Smooth muscle cell (in vitro differentiated cells): ENCODE measurements at regions not wholly inside any gene's neighbourhood (a gene's known extent, or its start where the extent isn't known, plus 50 kb on each side); places are given as distances from the start of the nearest gene placed in this dataset.

Experiments used
- DNase-seq: peaks from one replicate; lab custom pipeline; 2025; ENCODE audit not compliant: unreplicated experiment; lab: John Stamatoyannopoulos, UW
- H2AFZ ChIP-seq: fragments of 200-600 bp; sonication (generic); 2 replicates; pipeline ENCODE4 v1.6.0; 2016; ENCODE audit warnings: antibody characterized with exemption, low read depth, mild to moderate bottlenecking
- H3F3A ChIP-seq: fragments of 200-600 bp; sonication (generic); 2 replicates; pipeline ENCODE4 v1.6.0; 2017; ENCODE audit warnings: antibody characterized with exemption, low read depth
- H3K27ac ChIP-seq: fragments of 200-600 bp; sonication (generic); 2 replicates; pipeline ENCODE4 v1.5.1; 2016; ENCODE audit warnings: low read depth, mild to moderate bottlenecking
- H3K27me3 ChIP-seq: fragments of 200-600 bp; sonication (generic); 2 replicates; pipeline ENCODE4 v1.6.1; 2016; ENCODE audit warnings: low read depth, mild to moderate bottlenecking
- H3K36me3 ChIP-seq: fragments of 200-600 bp; sonication (generic); 2 replicates; pipeline ENCODE4 v1.5.1; 2016; ENCODE audit warnings: low read depth
- H3K4me1 ChIP-seq: fragments of 200-600 bp; sonication (generic); 2 replicates; pipeline ENCODE4 v1.5.1; 2016; ENCODE audit warnings: low read depth
- H3K4me2 ChIP-seq: fragments of 200-600 bp; sonication (generic); 2 replicates; pipeline ENCODE4 v1.6.0; 2016; ENCODE audit warnings: mild to moderate bottlenecking
- H3K4me3 ChIP-seq: fragments of 200-600 bp; sonication (generic); 2 replicates; pipeline ENCODE4 v1.5.1; 2016; ENCODE audit warnings: mild to moderate bottlenecking
- H3K79me2 ChIP-seq: fragments of 200-600 bp; sonication (generic); 2 replicates; pipeline ENCODE4 v1.6.0; 2016; ENCODE audit warnings: low read depth, mild to moderate bottlenecking
- H3K9ac ChIP-seq: fragments of 200-600 bp; sonication (generic); 2 replicates; pipeline ENCODE4 v1.6.0; 2016; ENCODE audit warnings: low read depth
- H3K9me3 ChIP-seq: fragments of 200-600 bp; sonication (generic); replicated peaks from 2 replicates; pipeline ENCODE4 v1.5.1; 2016; ENCODE audit warnings: low read depth
- H4K20me1 ChIP-seq: fragments of 200-600 bp; sonication (generic); 2 replicates; pipeline ENCODE4 v1.6.0; 2016; ENCODE audit warnings: low read depth
- CTCF ChIP-seq: fragments of 200-600 bp; sonication (generic); IDR thresholded peaks from 2 replicates; pipeline ENCODE4 v1.5.1; 2017; ENCODE audit warnings: borderline replicate concordance, mild to moderate bottlenecking, antibody characterized with exemption; ENCODE audit not compliant: insufficient read depth, poor library complexity, severe bottlenecking
- WGBS: methylation state at CpG from one replicate; pipeline ENCODE4 v1.1.7; 2016; ENCODE audit warnings: low lambda C conversion rate; 5-methylcytosine and 5-hydroxymethylcytosine counted together

- Histone ChIP-seq H3F3A (no peaks in the 10 kb centered on the region), H3K4me3 (no peak overlapping the region), H3K9me3 (no peaks in the 10 kb centered on the region), H4K20me1 (no peaks in the 10 kb centered on the region), H3K27me3 (peaks cover 69% of the 10 kb centered on the region), H3K79me2 (no peaks in the 10 kb centered on the region), H3K9ac (no peak overlapping the region), H3K4me1 (peaks cover 14% of the 10 kb centered on the region), H3K36me3 (no peaks in the 10 kb centered on the region), H3K27ac (no peak overlapping the region), H3K4me2 (no peak overlapping the region), H2AFZ (no peak overlapping the region)
- WGBS, result 88% methylated on average over 4 of the region's 4 CpGs
- TF ChIP-seq CTCF, result no peak
- no peak for DNase-seq
Measured at GRCh38 chr12:107309020-107309419, 215.7 kb upstream of the CRY1 start.

GRCh38 chr12:107310621-107311020, 217.3 kb upstream of the CRY1 start:
- Histone ChIP-seq H4K20me1 (no peaks in the 10 kb centered on the region), H3K36me3 (no peaks in the 10 kb centered on the region), H3K27me3 (peaks cover 81% of the 10 kb centered on the region), H3K27ac (no peak overlapping the region), H3K9me3 (no peaks in the 10 kb centered on the region), H2AFZ (no peak overlapping the region), H3K4me3 (no peak overlapping the region), H3K9ac (no peak overlapping the region), H3K4me1 (peaks cover 12% of the 10 kb centered on the region), H3K79me2 (no peaks in the 10 kb centered on the region), H3K4me2 (no peak overlapping the region), H3F3A (no peaks in the 10 kb centered on the region)
- no peak for DNase-seq
- no peak for TF ChIP-seq CTCF
- 59% methylated on average over 4 of the region's 4 CpGs for WGBS

GRCh38 chr12:107311682-107312081, 218.3 kb upstream of the CRY1 start:
- Histone ChIP-seq H3K9me3 (no peaks in the 10 kb centered on the region), H3K27ac (no peak overlapping the region), H3F3A (no peaks in the 10 kb centered on the region), H4K20me1 (no peaks in the 10 kb centered on the region), H3K79me2 (no peaks in the 10 kb centered on the region), H3K4me2 (no peak overlapping the region), H3K36me3 (no peaks in the 10 kb centered on the region), H3K4me3 (no peak overlapping the region), H3K4me1 (peaks cover 1% of the 10 kb centered on the region), H2AFZ (no peak overlapping the region), H3K27me3 (peaks cover 81% of the 10 kb centered on the region), H3K9ac (no peak overlapping the region)
- WGBS, result 92% methylated on average over 5 of the region's 5 CpGs
- no peak for DNase-seq
- TF ChIP-seq CTCF, result no peak

GRCh38 chr12:107317751-107318555, 224.6 kb upstream of the CRY1 start:
- WGBS, result 2% methylated on average over 57 of the region's 58 CpGs

More at GRCh38 chr12:107317751-107318555, 224.6 kb upstream of the CRY1 start:
- peak overlapping the region; percentile 68 for H2AFZ ChIP-seq
- peaks cover 97% of the 10 kb centered on the region for H3K27me3 ChIP-seq
- no peaks in the 10 kb centered on the region for H3K79me2 ChIP-seq
- H4K20me1 ChIP-seq, result no peaks in the 10 kb centered on the region
- no peaks in the 10 kb centered on the region for H3K36me3 ChIP-seq
- no peaks in the 10 kb centered on the region for H3F3A ChIP-seq
- H3K9me3 ChIP-seq, result no peaks in the 10 kb centered on the region
- peak; percentile 42 for DNase-seq
- H3K27ac ChIP-seq, result no peak overlapping the region
- H3K4me3 ChIP-seq, result peak overlapping the region; percentile 65
- TF ChIP-seq CTCF, result no peak
- peaks cover 19% of the 10 kb centered on the region for H3K4me1 ChIP-seq
- H3K4me2 ChIP-seq, result peak overlapping the region; percentile 98
- no peak overlapping the region for H3K9ac ChIP-seq
